HG02610 (cell line): ENCODE measurements at regions not wholly inside any gene's neighbourhood (a gene's known extent, or its start where the extent isn't known, plus 50 kb on each side); places are given as distances from the start of the nearest gene placed in this dataset.

Experiments used
- ATAC-seq: cut with Tn5 transposase; IDR thresholded peaks from one replicate; pipeline ENCODE4 v1.9.1; 2021; ENCODE audit warnings: mild to moderate bottlenecking, moderate library complexity; ENCODE audit not compliant: unreplicated experiment

DNA sequence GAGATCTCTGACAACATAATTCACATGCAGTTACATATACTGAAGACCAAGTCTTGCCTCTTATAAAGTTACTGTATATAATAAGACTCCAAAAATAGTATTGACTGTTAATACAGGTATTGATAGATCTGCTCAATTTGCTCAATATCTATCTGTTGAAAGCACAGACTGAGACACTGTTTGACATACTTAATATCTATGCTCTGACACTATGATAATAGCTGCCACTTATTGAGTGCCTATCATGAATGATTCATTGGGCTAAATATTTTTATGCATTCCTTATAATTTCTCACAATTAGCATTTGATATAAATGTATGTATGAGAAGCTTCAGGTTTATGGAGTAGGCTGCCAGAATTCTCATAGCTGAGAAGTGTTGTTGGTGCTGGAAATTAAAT is 1600.9 kb upstream of the IGFBP7 start:
- ATAC-seq: no peak

DNA sequence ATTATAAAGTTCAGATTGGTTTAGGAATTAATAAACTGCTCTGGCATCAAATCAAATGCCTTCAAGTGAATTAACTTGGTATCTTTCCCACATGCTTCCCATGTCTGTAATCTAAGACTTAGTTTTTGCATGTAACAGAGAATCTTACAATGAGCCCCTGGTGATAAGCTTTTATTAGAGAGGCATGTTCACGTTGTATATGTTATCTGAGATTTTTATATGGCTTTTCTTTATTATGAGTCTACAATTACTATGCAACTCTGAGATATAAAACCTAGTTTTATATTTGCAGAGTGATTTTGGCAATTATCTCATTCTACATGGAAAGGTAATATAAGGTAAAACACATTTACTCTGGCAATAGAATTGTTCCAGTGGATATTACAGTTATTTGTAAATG is 1578.4 kb upstream of the IGFBP7 start:
- no peak for ATAC-seq

- no peak for ATAC-seq
These were observed 1569.7 kb upstream of the IGFBP7 start for GRCh38 chr4:58679886-58680285.

DNA sequence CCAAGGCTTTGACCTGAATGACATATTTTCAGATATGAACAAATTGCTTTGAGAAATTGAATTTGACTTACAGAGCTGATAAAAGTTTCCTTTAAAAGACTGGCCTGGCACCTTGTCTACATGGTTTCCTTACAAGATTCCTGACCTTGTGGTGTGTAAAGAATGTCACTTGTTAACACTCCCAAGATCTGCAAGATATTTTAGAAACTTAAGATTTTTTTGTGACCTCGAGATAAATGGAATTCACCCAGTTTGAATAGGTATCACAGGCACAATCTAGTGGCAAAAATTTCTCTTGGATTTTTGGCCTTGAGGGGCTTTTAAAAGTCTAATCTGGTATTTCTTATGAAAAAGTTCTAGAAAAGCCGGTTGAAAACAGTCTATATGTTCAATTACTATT is 1568.9 kb upstream of the IGFBP7 start:
- ATAC-seq: no peak

GRCh38 chr4:58669783-58670182 is 1559.6 kb upstream of the IGFBP7 start:
- no peak for ATAC-seq

- ATAC-seq: no peak
These were observed 1555.5 kb upstream of the IGFBP7 start for GRCh38 chr4:58665649-58666048.

DNA sequence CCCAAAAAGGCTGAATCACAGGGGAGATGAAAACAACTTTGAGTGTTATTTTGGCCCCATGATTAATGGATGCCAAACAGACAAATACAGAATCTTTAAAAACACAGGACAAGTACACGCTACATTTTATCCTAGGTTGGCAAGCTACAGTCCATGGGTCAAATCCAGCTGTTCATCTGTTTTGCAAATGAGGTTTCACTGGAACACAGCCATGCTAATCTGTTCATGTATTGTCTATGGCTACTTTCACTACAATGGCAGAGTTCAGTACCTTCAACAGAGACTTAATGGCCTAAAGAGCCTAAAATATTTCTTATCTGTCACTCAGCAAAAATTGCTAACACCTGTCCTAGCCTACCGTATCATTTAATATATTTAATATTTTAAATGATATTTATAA is 1548.5 kb upstream of the IGFBP7 start:
- no peak for ATAC-seq

- no peak for ATAC-seq
These were observed 1543.1 kb upstream of the IGFBP7 start for GRCh38 chr4:58653251-58653650.

- no peak for ATAC-seq
These were observed 1539.0 kb upstream of the IGFBP7 start for GRCh38 chr4:58649226-58649625.

GRCh38 chr4:58646126-58646525 is 1535.9 kb upstream of the IGFBP7 start:
- ATAC-seq: no peak

DNA sequence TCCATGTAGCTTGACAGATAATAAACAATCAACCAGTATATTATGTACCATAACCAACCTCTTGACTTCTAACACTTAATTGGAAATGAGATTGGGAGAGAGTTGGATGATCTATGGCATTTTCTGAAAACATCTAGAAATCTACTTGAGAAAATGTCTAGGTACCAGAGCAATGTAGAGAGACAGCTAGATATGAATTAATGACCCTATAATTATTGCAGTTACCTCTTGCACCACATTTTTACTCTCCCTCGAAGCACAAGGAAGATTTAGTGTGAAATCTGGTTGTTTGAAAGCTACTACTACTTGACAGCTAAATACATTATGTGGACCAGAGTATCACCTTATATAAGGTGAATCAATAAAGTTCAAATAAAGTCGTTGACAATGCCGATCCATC is 1534.4 kb upstream of the IGFBP7 start:
- no peak for ATAC-seq

DNA sequence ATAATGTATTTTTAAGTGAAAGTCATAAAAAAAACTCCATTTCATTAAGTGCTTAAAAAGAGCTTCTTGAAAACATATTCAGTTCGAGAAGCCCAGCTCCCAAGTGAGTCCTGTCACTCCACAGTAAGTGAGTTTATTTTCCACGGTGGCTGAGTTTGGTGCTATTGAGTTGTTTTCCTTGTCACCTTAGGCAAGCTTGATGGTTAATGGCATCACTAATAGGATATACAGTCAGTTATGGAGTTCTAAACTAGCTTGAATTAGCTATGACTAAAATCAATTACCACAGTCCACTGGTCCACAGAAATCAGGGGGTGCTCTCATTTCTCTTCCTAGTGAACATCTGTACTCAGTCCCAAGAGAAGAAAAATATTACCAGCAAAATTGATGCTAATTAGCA is 1526.2 kb upstream of the IGFBP7 start:
- ATAC-seq: no peak

DNA sequence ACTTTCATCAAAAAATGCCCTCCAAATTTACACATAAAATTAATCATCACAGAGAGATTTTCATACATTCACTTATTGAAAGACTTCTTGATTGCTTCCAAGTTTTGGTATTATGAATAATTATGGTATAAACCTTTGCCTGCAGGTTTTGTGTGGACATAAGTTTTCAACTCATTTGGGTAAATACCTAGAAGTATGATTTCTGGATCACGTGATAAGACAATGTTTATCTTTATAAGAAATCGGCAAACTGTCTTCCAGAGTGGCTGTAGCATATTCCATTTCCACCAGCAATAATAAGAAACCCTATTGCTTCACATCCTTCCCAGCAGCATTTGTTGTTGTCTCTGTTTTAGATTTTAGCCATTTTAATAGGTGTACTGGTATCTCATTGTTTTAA is 1507.0 kb upstream of the IGFBP7 start:
- ATAC-seq: no peak

- no peak for ATAC-seq
These were observed 1500.8 kb upstream of the IGFBP7 start for GRCh38 chr4:58611012-58611411.

DNA sequence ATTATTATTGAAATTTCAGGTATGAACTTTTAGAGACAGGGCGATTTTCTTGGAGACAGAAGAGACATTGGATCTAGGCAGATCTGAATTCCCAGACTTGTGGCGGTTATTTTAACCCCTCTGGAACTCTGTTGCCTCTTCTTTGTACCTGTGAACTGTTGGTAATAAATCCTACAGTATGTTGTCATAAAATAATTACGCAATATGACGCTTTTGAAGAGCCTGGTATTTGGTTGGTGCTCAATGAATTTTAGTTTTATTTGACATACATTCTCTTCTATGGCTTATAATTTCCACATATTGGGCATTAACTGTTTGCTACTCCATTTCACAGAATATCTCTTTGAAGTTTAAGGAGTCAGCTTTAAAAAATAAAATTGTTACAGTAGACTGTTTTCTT is 1496.1 kb upstream of the IGFBP7 start:
- no peak for ATAC-seq

GRCh38 chr4:58603951-58604350 is 1493.8 kb upstream of the IGFBP7 start:
- ATAC-seq: no peak

- no peak for ATAC-seq
These were observed 1492.7 kb upstream of the IGFBP7 start for GRCh38 chr4:58602731-58603359.

- ATAC-seq: no peak
These were observed 1491.8 kb upstream of the IGFBP7 start for GRCh38 chr4:58602022-58602421.

DNA sequence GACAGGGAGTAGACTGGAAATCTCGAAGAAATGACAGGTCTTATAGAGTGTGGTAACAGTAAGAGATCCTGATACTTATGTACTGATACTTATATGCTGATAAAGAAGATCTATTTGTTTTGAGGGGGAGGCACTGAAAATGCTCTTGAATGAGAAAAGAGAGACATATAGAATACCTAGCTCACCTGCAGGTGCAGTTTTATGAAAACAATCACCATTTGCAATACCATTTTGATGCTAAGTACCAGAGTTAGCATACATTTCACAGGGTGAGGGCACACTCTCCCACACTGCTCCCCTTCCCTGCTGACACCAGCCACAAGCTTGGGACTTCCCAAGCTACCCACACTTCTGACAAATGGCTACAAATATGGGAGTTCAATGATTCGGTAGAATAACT is 1490.1 kb upstream of the IGFBP7 start:
- no peak for ATAC-seq

- peak; percentile 60 for ATAC-seq
These were observed 1480.5 kb upstream of the IGFBP7 start for GRCh38 chr4:58590722-58591121.

DNA sequence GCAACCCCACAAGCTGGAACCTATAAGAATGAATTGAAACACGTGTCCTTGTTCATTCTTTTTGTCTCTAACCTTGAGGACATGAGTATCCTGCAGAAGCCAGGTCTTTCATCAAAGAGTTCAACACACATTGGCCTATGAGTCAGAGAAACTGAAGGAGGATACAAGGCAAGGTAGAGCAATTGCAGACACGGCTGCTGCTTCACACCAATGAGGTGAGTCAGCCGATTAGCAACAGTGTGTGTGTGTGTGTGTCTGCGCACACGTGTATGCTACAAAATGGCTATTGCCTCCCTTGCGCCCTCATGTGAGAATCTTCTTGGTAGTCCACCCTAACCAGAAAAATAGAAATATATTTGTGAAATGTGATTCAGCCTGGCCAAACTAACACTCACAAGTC is 1477.7 kb upstream of the IGFBP7 start:
- ATAC-seq: no peak

DNA sequence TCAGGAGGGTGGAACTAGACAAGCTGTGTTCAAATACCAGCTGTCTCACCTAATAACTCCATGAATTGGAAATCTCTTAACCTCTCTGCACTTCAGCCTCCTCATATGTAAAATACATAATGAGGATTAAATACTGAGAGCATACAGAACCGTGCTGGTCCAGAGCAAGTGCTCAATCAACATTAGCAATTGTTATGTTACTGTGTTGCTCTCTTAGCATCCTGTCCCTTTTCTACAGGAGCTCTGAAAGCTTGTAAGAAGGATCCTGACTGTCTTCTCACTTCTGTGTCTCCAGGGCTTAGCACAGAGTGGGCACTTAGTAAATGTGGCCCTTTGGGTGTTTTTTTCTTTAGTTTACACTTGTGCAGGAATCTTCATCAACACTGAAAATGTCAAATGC is 1456.1 kb upstream of the IGFBP7 start:
- no peak for ATAC-seq

DNA sequence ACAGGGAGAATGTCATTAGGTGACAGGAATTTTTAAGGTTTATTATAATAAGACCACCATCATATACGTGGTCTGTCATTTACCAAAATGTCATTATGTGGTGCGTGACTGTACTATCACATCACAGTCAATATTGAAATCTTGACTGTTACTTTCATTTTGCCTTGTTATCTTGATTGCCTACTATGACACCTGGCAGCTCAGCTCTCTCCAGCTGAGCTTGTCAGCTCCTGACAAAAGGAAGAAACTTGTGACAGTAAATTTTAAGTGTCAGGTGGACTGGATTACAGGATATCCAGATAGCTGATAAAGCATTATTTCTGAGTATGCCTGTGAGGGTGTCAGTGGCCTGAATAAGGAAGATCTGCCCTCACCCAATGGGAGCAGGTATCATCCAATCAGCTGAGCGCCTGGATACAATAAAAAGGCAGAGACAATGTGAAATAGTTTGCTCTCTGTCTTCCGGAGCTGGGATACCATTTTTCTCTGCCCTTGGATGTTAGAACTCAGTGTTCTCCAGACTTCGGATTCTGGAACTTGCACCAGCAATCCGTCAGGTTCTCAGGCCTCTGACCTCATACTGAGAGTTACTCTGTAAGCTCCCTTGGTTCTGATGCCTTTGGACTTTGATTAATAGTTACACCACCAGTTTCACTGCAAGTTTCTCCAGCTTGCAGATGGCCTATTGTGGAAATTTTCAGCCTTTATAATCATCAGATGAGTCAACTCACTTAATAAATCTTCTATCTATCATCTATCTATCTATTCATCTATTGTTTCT is 1454.7 kb upstream of the IGFBP7 start:
- no peak for ATAC-seq
